SK-N-SH (cell line): ENCODE measurements at regions not wholly inside any gene's neighbourhood (a gene's known extent, or its start where the extent isn't known, plus 50 kb on each side); places are given as distances from the start of the nearest gene placed in this dataset.

Source experiments
- CTCF ChIA-PET: fragments of 300-600, 350-600 bp; formaldehyde crosslinking; extraction: SDS; loops from one replicate; lab custom pipeline; 2021; lab: Yijun Ruan, JAX
- POLR2A ChIA-PET: fragments of 350-600 bp; sonication (Branson Sonifier 250); formaldehyde crosslinking; extraction: SDS; loops from one replicate; lab custom pipeline; 2020; ENCODE audit warnings: antibody characterized with exemption, inconsistent platforms; lab: Yijun Ruan, JAX
- DNase-seq: peaks from one replicate; pipeline ENCODE4 v3.0.0; 2012
- H2AFZ ChIP-seq: fragments of 200-600 bp; sonication (generic); 2 replicates; pipeline ENCODE4 v1.8.1; 2016; ENCODE audit warnings: antibody characterized with exemption, mild to moderate bottlenecking, low read depth
- H3F3A ChIP-seq: fragments of 200-600 bp; sonication (generic); replicated peaks from 2 replicates; pipeline ENCODE3; 2016; ENCODE audit warnings: antibody characterized with exemption, mild to moderate bottlenecking; ENCODE audit not compliant: insufficient read depth
- H3K27ac ChIP-seq, 2 experiments: fragments of 200-500 bp in 1 of 2; fragments of 200-600 bp in 1 of 2; sonication (Bioruptor generic) in 1 of 2; sonication (generic), shearing (Covaris generic) in 1 of 2; 2 replicates each; pipeline versions ENCODE4 v1.5.1 to v1.6.1; 2014 to 2016; ENCODE audit warnings: low read depth in 2 of 2, inconsistent platforms in 1 of 2, low read length in 1 of 2, mild to moderate bottlenecking in 1 of 2, mixed read lengths in 1 of 2
- H3K27me3 ChIP-seq: fragments of 200-600 bp; sonication (generic), shearing (Covaris generic); 2 replicates; pipeline ENCODE4 v1.6.1; 2016; ENCODE audit warnings: mixed run types; ENCODE audit not compliant: insufficient read depth
- H3K36me3 ChIP-seq, 2 experiments: fragments of 200-500 bp in 1 of 2; fragments of 200-600 bp in 1 of 2; sonication (Bioruptor generic) in 1 of 2; sonication (generic) in 1 of 2; replicated peaks in 1 of 2; 2 replicates each; pipeline versions ENCODE3 to v1.5.1; 2014 to 2016; ENCODE audit warnings: low read length in 1 of 2, mild to moderate bottlenecking in 1 of 2; ENCODE audit not compliant: insufficient read depth in 2 of 2, control insufficient read depth in 1 of 2
- H3K4me1 ChIP-seq, 2 experiments: fragments of 200-500 bp in 1 of 2; fragments of 200-600 bp in 1 of 2; sonication (Bioruptor generic) in 1 of 2; sonication (generic), shearing (Covaris generic) in 1 of 2; 2 replicates each; pipeline versions ENCODE4 v1.5.1 to v1.6.1; 2014 to 2016; ENCODE audit warnings: low read depth in 1 of 2, low read length in 1 of 2, mixed run types in 1 of 2; ENCODE audit not compliant: insufficient read depth in 2 of 2, control insufficient read depth in 1 of 2
- H3K4me2 ChIP-seq: fragments of 200-600 bp; sonication (generic), shearing (Covaris generic); 2 replicates; pipeline ENCODE4 v1.6.1; 2017; ENCODE audit warnings: mixed run types
- H3K4me3 ChIP-seq, 2 experiments: fragments of 200-500 bp in 1 of 2; fragments of 200-600 bp in 1 of 2; sonication (Bioruptor generic) in 1 of 2; sonication (generic), shearing (Covaris generic) in 1 of 2; 2 replicates each; pipeline versions ENCODE4 v1.5.1 to v1.8.1; 2014 to 2016; ENCODE audit warnings: low read depth in 2 of 2, inconsistent platforms in 1 of 2, low read length in 1 of 2, mild to moderate bottlenecking in 1 of 2, mixed read lengths in 1 of 2, moderate library complexity in 1 of 2
- H3K79me2 ChIP-seq: fragments of 200-600 bp; sonication (generic); 2 replicates; pipeline ENCODE4 v1.8.1; 2017; ENCODE audit warnings: mild to moderate bottlenecking; ENCODE audit not compliant: insufficient read depth
- H3K9ac ChIP-seq: fragments of 200-600 bp; sonication (generic); 2 replicates; pipeline ENCODE4 v1.6.1; 2017; ENCODE audit warnings: mixed run types
- H3K9me2 ChIP-seq: fragments of 200-600 bp; sonication (generic); 2 replicates; pipeline ENCODE4 v1.6.1; 2017; ENCODE audit warnings: mixed run types
- H3K9me3 ChIP-seq: fragments of 200-600 bp; sonication (generic); 2 replicates; pipeline ENCODE4 v1.6.1; 2017; ENCODE audit warnings: mixed run types, mild to moderate bottlenecking, moderate library complexity
- H4K20me1 ChIP-seq: fragments of 200-600 bp; sonication (generic); 2 replicates; pipeline ENCODE4 v1.6.1; 2017; ENCODE audit warnings: mild to moderate bottlenecking, mixed run types; ENCODE audit not compliant: insufficient read depth
- CHD2 ChIP-seq: fragments of 150-350 bp; IDR thresholded peaks from 2 replicates; pipeline ENCODE4 v1.6.1; 2018; ENCODE audit warnings: low read length; ENCODE audit not compliant: partially characterized antibody
- ELF1 ChIP-seq: IDR thresholded peaks from 2 replicates; pipeline ENCODE4 v1.4.0; 2012
- EP300 ChIP-seq, 2 experiments: IDR thresholded peaks; 2 replicates each; pipeline versions ENCODE4 v1.4.0 to v1.6.1; 2012; ENCODE audit warnings: borderline replicate concordance in 1 of 2, low read depth in 1 of 2, low read length in 1 of 2
- EZH2phosphoT487 ChIP-seq: fragments of 200-600 bp; sonication (generic); IDR thresholded peaks from 2 replicates; pipeline ENCODE4 v1.6.1; 2017; ENCODE audit warnings: low read depth, mixed run types, mild to moderate bottlenecking, antibody characterized with exemption, moderate library complexity, borderline replicate concordance
- FOSL2 ChIP-seq: IDR thresholded peaks from 2 replicates; pipeline ENCODE4 v1.4.0; 2012; ENCODE audit warnings: low read depth, mild to moderate bottlenecking, moderate library complexity, borderline replicate concordance
- FOXJ3 ChIP-seq: sonication (generic); formaldehyde crosslinking; IDR thresholded peaks from 2 replicates; pipeline ENCODE4 v1.5.1; 2020; ENCODE audit warnings: mild to moderate bottlenecking, missing genetic modification reagents
- FOXM1 ChIP-seq: IDR thresholded peaks from 2 replicates; pipeline ENCODE4 v1.4.0; 2012; ENCODE audit warnings: low read depth, mild to moderate bottlenecking
- GABPA ChIP-seq: IDR thresholded peaks from 2 replicates; pipeline ENCODE4 v1.4.0; 2012; ENCODE audit warnings: low read depth, mild to moderate bottlenecking
- GATA2 ChIP-seq: sonication (generic); formaldehyde crosslinking; IDR thresholded peaks from 2 replicates; pipeline ENCODE4 v1.5.0; 2020; ENCODE audit warnings: mild to moderate bottlenecking, missing genetic modification reagents
- JUND ChIP-seq: IDR thresholded peaks from 2 replicates; pipeline ENCODE4 v1.4.0; 2012
- MAX ChIP-seq: IDR thresholded peaks from 2 replicates; pipeline ENCODE4 v1.4.0; 2012; ENCODE audit warnings: low read depth
- MXI1 ChIP-seq: IDR thresholded peaks from 2 replicates; pipeline ENCODE4 v1.6.1; 2012; ENCODE audit warnings: mild to moderate bottlenecking, low read depth, low read length, improper control_type of control experiment
- NFIC ChIP-seq: IDR thresholded peaks from 2 replicates; pipeline ENCODE4 v1.4.0; 2012; ENCODE audit warnings: borderline replicate concordance
- NRF1 ChIP-seq: IDR thresholded peaks from 2 replicates; pipeline ENCODE4 v1.6.1; 2012; ENCODE audit warnings: low read depth, mild to moderate bottlenecking, low read length
- RAD21 ChIP-seq: IDR thresholded peaks from 2 replicates; pipeline ENCODE4 v1.6.1; 2012; ENCODE audit warnings: mild to moderate bottlenecking, low read length
- RCOR1 ChIP-seq: fragments of 150-350 bp; IDR thresholded peaks from 2 replicates; pipeline ENCODE4 v1.6.1; 2017; ENCODE audit warnings: antibody characterized with exemption, low read length
- RFX5 ChIP-seq: IDR thresholded peaks from 2 replicates; pipeline ENCODE4 v1.6.1; 2012; ENCODE audit warnings: mild to moderate bottlenecking, improper control_type of control experiment, low read length
- RXRA ChIP-seq: IDR thresholded peaks from 2 replicates; pipeline ENCODE4 v1.4.0; 2012; ENCODE audit warnings: low read depth, mild to moderate bottlenecking, borderline replicate concordance
- SIN3A ChIP-seq: IDR thresholded peaks from 2 replicates; pipeline ENCODE4 v1.6.1; 2012; ENCODE audit warnings: low read depth, mild to moderate bottlenecking, low read length, moderate library complexity, borderline replicate concordance
- SMC3 ChIP-seq: IDR thresholded peaks from 2 replicates; pipeline ENCODE4 v1.6.1; 2012; ENCODE audit warnings: low read depth, low read length, improper control_type of control experiment
- TCF12 ChIP-seq: IDR thresholded peaks from 2 replicates; pipeline ENCODE4 v1.4.0; 2012
- TEAD4 ChIP-seq: IDR thresholded peaks from 2 replicates; pipeline ENCODE4 v1.4.0; 2012; ENCODE audit warnings: mild to moderate bottlenecking, borderline replicate concordance; ENCODE audit not compliant: insufficient read depth
- YY1 ChIP-seq: IDR thresholded peaks from 2 replicates; pipeline ENCODE4 v1.4.0; 2012; ENCODE audit warnings: low read depth, mild to moderate bottlenecking
- WGBS: methylation state at CpG from one replicate; pipeline ENCODE4 v1.1.6; 2017; ENCODE audit warnings: low lambda C conversion rate; 5-methylcytosine and 5-hydroxymethylcytosine counted together
- TF ChIP-seq, protein P1 (sequence below): IDR thresholded peaks from 2 replicates; pipeline ENCODE4; 2012
- TF ChIP-seq, protein P2 (sequence below): IDR thresholded peaks from 2 replicates; pipeline ENCODE4 v1.6.1; 2012; ENCODE audit warnings: mild to moderate bottlenecking, low read depth, low read length, moderate library complexity
- TF ChIP-seq, protein P3 (sequence below): fragments of 200-600 bp; sonication (generic); IDR thresholded peaks from 2 replicates; pipeline ENCODE4 v1.6.1; 2017; ENCODE audit warnings: antibody characterized with exemption, mild to moderate bottlenecking, moderate library complexity

DNA sequence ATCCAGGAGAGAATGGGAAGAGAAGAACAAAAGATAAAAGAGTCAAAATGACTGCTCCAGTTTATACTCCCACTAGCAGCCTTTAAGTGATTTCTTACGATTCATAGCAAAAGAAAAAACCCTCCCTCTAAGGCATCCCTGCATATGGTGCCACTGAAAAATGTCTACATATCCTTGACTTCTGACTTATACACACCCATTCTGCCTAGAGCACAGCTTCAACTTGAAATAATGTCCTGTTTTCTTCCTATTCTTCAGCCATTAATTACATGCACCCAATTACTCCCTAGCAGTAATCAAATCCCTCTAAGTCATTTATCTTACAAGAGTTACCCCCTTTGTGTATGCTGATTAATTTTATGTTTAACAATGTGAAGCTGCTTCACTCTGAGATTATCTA is 393.5 kb downstream of the HTR7 start:
- Histone ChIP-seq H3K9me3 (no peaks in the 10 kb centered on the region), H4K20me1 (no peaks in the 10 kb centered on the region), H3K36me3 (no peaks in the 10 kb centered on the region), H3K27me3 (no peaks in the 10 kb centered on the region), H3K79me2 (no peaks in the 10 kb centered on the region), H3K4me1 (no peaks in the 10 kb centered on the region), H3F3A (no peaks in the 10 kb centered on the region), H2AFZ (no peak overlapping the region), H3K9me2 (no peaks in the 10 kb centered on the region; the same call in 1 of the 2 replicates), H3K9ac (no peak overlapping the region), H3K27ac (no peak overlapping the region), H3K4me3 (no peak overlapping the region), H3K4me2 (no peak overlapping the region)
- POLR2A ChIA-PET: no interaction called here
- CTCF ChIA-PET: no interaction called here
- TF ChIP-seq RCOR1 (no peak), MXI1 (no peak), GATA2 (no peak), JUND (no peak), NRF1 (no peak), YY1 (no peak), SIN3A (no peak), RFX5 (no peak), FOXM1 (no peak), TCF12 (no peak), CHD2 (no peak), FOSL2 (no peak)
- TF ChIP-seq, protein P1, sequence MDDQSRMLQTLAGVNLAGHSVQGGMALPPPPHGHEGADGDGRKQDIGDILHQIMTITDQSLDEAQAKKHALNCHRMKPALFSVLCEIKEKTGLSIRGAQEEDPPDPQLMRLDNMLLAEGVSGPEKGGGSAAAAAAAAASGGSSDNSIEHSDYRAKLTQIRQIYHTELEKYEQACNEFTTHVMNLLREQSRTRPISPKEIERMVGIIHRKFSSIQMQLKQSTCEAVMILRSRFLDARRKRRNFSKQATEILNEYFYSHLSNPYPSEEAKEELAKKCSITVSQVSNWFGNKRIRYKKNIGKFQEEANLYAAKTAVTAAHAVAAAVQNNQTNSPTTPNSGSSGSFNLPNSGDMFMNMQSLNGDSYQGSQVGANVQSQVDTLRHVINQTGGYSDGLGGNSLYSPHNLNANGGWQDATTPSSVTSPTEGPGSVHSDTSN: no peak
- TF ChIP-seq, protein P2, sequence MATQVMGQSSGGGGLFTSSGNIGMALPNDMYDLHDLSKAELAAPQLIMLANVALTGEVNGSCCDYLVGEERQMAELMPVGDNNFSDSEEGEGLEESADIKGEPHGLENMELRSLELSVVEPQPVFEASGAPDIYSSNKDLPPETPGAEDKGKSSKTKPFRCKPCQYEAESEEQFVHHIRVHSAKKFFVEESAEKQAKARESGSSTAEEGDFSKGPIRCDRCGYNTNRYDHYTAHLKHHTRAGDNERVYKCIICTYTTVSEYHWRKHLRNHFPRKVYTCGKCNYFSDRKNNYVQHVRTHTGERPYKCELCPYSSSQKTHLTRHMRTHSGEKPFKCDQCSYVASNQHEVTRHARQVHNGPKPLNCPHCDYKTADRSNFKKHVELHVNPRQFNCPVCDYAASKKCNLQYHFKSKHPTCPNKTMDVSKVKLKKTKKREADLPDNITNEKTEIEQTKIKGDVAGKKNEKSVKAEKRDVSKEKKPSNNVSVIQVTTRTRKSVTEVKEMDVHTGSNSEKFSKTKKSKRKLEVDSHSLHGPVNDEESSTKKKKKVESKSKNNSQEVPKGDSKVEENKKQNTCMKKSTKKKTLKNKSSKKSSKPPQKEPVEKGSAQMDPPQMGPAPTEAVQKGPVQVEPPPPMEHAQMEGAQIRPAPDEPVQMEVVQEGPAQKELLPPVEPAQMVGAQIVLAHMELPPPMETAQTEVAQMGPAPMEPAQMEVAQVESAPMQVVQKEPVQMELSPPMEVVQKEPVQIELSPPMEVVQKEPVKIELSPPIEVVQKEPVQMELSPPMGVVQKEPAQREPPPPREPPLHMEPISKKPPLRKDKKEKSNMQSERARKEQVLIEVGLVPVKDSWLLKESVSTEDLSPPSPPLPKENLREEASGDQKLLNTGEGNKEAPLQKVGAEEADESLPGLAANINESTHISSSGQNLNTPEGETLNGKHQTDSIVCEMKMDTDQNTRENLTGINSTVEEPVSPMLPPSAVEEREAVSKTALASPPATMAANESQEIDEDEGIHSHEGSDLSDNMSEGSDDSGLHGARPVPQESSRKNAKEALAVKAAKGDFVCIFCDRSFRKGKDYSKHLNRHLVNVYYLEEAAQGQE: no peak
- DNase-seq: no peak
- WGBS: 0% methylated on average over 1 of the region's 1 CpG

GRCh38 chr10:90470966-90471365 is 386.9 kb downstream of the HTR7 start:
- ChIA-PET CTCF (no interaction called here), POLR2A (no interaction called here)
- Histone ChIP-seq H4K20me1 (no peaks in the 10 kb centered on the region), H3F3A (no peaks in the 10 kb centered on the region), H3K9me3 (no peaks in the 10 kb centered on the region), H2AFZ (no peak overlapping the region), H3K27ac (no peak overlapping the region), H3K4me3 (no peak overlapping the region), H3K79me2 (no peaks in the 10 kb centered on the region), H3K36me3 (no peaks in the 10 kb centered on the region), H3K9ac (no peak overlapping the region), H3K4me2 (no peak overlapping the region), H3K9me2 (no peaks in the 10 kb centered on the region; the same call in 1 of the 2 replicates), H3K4me1 (no peaks in the 10 kb centered on the region), H3K27me3 (no peaks in the 10 kb centered on the region)
- no peak for TF ChIP-seq MAX
- TF ChIP-seq, protein P3, sequence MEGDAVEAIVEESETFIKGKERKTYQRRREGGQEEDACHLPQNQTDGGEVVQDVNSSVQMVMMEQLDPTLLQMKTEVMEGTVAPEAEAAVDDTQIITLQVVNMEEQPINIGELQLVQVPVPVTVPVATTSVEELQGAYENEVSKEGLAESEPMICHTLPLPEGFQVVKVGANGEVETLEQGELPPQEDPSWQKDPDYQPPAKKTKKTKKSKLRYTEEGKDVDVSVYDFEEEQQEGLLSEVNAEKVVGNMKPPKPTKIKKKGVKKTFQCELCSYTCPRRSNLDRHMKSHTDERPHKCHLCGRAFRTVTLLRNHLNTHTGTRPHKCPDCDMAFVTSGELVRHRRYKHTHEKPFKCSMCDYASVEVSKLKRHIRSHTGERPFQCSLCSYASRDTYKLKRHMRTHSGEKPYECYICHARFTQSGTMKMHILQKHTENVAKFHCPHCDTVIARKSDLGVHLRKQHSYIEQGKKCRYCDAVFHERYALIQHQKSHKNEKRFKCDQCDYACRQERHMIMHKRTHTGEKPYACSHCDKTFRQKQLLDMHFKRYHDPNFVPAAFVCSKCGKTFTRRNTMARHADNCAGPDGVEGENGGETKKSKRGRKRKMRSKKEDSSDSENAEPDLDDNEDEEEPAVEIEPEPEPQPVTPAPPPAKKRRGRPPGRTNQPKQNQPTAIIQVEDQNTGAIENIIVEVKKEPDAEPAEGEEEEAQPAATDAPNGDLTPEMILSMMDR: no peak
- TF ChIP-seq RCOR1: no peak
- TF ChIP-seq SMC3: no peak
- no peak for TF ChIP-seq FOXJ3
- no peak for TF ChIP-seq ELF1
- no peak for TF ChIP-seq TEAD4
- no peak for TF ChIP-seq GABPA
- no peak for TF ChIP-seq MXI1
- no peak for TF ChIP-seq NFIC
- TF ChIP-seq JUND: no peak
- no peak for TF ChIP-seq SIN3A
- no peak for TF ChIP-seq GATA2
- TF ChIP-seq EP300 (IDR thresholded peaks at IDR 0.05; ENCODE audit: borderline replicate concordance in 1 of 2, low read depth in 1 of 2, low read length in 1 of 2): no peak
- no peak for TF ChIP-seq RXRA
- no peak for TF ChIP-seq RAD21
- no peak for TF ChIP-seq EZH2phosphoT487
- TF ChIP-seq NRF1: no peak
- DNase-seq: no peak
- WGBS: 13% methylated on average over 1 of the region's 1 CpG
